ENCODE measurements at regions not wholly inside any gene's neighbourhood (a gene's known extent, or its start where the extent isn't known, plus 50 kb on each side); places are given as distances from the start of the nearest gene placed in this dataset.

GRCh38 chr2:47234456-47234855 lies 58.1 kb upstream of the CALM2 start:
- no peak for DNase-seq

GRCh38 chr2:47232738-47233415 lies 56.6 kb upstream of the CALM2 start:
- DNase-seq: no peak

- DNase-seq: no peak
Measured at GRCh38 chr2:47230418-47230817, 54.1 kb upstream of the CALM2 start.

- no peak for DNase-seq
Measured at GRCh38 chr2:47227532-47228279, 51.4 kb upstream of the CALM2 start.

- DNase-seq: no peak
Measured at GRCh38 chr2:47226923-47227220, 50.6 kb upstream of the CALM2 start.

- no peak for DNase-seq
Measured at GRCh38 chr2:47226132-47226922, 50.0 kb upstream of the CALM2 start.

All from stimulated activated naive CD4-positive, alpha-beta T cell treated with Interleukin-2 at 50 U/mL for 16 hours (primary cell).